GM21390 (cell line): ENCODE measurements at regions not wholly inside any gene's neighbourhood (a gene's known extent, or its start where the extent isn't known, plus 50 kb on each side); places are given as distances from the start of the nearest gene placed in this dataset.
"Not testable (repeated sequence)": the region's sequence is repeated elsewhere in the genome, so short reads cannot be mapped to it uniquely, and the experiment has no call there.

Experiments used
- ATAC-seq: cut with Tn5 transposase; IDR thresholded peaks from one replicate; pipeline ENCODE4 v1.9.1; 2021; ENCODE audit not compliant: unreplicated experiment

GRCh38 chr13:76297331-76297730 is 588.9 kb downstream of the KCTD12 start:
- ATAC-seq = no peak

GRCh38 chr13:76296751-76297150 is 589.5 kb downstream of the KCTD12 start:
- ATAC-seq = no peak

GRCh38 chr13:76295020-76295419 is 591.2 kb downstream of the KCTD12 start:
- ATAC-seq = not testable (repeated sequence)

GRCh38 chr13:76293751-76294150 is 592.5 kb downstream of the KCTD12 start:
- no peak for ATAC-seq

DNA sequence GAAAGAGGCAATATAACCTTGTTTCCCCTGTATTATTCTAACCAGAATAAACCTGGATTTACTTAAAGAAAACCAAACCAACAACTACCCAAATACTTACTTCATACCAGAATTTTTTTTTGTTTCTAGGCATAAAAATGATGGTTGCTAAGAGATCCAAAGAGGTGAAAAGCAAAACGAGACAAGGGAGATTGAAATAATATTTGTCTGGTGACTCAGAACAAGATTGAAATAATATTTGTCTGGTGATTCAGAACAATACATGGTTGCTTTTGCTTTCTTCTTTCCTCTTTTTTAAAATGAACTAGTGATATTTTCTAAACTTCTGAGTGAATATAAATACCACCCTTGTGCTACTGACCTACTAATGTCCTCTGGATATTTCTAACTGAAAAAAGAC is 592.9 kb downstream of the KCTD12 start:
- no peak for ATAC-seq

DNA sequence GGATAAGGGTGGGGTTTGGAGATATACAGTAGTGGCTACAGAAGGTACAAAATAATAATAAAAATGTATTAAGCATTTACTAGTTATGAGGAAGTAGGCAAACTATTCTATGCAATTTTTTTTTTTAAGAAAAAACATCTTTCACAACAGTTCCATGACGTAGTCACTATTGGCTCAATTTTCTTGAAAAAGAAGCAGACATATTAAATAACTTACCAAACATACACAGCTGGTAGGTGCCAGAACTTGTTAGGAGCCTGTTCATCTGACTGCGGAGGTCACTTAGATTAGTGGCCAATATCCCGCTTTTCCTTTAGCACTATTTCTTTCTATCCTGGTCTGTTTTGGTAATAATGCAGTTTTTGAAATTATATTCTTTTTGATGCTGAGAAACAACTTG is 593.5 kb downstream of the KCTD12 start:
- ATAC-seq = no peak

DNA sequence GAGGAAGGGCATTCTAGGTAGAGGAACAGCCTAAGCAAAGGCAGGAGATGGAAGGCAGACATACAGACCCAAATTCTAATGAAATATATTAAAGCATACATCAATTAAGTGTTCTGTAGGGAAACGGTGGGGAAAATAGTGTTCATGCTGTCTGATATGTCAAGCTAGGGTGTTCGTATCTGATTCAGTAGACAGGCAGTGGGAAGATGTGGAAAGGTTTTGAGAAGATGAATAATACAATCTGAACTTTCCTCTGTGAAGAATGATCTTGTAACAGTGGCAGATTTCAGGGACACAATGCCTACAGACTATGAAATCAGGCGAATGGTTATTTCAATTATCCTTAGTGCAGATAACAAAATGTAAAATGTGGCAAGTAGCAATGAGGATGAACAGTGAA is 594.2 kb downstream of the KCTD12 start:
- ATAC-seq = no peak

DNA sequence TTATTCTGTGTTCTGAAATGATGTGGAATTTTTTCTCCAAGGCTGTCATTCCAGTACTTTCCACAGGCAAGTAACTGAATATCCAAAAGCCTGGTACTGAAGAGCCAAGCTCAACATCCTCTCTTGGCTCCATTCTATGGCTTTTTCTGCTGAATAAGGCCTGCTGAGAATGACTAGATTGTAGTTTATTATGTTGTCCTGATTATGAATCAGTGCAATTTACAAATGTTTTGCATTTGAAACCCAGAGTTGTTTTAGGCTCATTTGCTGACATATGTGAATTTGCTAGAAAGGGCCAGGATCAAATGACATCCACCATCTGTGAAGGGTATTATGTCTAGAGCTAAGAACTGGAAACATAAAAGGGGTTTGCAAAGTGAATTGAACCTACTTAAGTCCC is 596.6 kb downstream of the KCTD12 start:
- ATAC-seq = no peak

- no peak for ATAC-seq
These were observed 600.0 kb downstream of the KCTD12 start for GRCh38 chr13:76286178-76286577.

- ATAC-seq = no peak
These were observed 600.7 kb downstream of the KCTD12 start for GRCh38 chr13:76285463-76285862.

- not testable (repeated sequence) for ATAC-seq
These were observed 606.4 kb downstream of the KCTD12 start for GRCh38 chr13:76279766-76280165.

DNA sequence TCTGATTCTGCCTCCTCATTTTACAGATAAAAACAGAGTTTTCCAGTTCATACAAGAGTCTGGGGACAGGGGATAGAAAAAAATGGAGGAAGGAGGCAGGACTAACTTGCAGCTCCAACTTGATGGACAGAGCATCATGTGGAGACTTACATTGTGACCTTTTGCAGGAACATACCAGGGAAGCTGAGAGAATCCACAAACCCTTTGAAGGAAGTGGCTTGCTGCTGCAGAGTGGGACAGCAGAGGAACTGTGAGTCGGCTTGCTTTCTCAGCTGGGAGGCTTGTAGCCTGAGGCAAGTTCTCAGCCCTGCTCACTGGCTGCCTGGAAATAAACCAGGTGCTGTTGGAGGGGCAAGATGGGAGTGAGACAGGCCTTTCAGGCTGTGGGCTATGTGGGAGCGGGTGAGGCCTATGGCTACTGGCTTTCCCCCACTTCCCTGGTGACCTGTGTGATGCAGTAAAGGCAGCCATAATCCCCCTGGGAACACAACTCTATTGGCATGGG is 614.4 kb downstream of the KCTD12 start:
- ATAC-seq = no peak

DNA sequence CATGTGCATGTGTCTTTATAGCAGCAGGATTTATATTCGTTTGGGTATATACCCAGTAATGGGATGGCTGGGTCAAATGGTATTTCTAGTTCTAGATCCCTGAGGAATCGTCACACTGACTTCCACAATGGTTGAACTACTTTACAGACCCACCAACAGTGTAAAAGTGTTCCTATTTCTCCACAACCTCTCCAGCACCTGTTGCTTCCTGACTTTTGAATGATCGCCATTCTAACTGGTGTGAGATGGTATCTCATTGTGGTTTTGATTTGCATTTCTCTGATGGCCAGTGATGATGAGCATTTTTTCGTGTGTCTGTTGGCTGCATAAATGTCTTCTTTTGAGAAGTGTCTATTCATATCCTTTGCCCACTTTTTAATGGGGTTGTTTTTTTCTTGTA is 617.9 kb downstream of the KCTD12 start:
- ATAC-seq = not testable (repeated sequence)

DNA sequence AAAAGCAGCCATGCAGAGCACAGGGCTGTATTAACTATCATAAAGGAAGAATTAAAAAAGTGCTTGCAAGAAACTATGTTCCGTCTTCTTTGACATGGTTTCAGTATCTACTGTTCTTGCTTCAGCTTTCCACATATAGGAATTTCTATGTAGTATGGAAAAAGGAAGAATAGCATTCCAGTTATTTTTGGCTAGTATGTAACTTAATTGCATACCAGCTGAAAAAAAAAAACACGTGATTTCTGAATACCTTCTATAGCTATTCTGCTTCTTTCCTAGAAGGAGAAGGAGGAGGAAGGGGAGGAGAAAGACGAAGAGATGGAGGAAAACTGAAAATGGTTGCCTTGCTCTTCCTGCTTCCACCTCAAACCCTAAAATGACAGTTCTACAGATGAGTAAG is 619.0 kb downstream of the KCTD12 start:
- ATAC-seq = no peak

GRCh38 chr13:76266561-76266960 is 619.6 kb downstream of the KCTD12 start:
- ATAC-seq = no peak

GRCh38 chr13:76250211-76250610 is 614.1 kb downstream of the LMO7 start:
- ATAC-seq = no peak

DNA sequence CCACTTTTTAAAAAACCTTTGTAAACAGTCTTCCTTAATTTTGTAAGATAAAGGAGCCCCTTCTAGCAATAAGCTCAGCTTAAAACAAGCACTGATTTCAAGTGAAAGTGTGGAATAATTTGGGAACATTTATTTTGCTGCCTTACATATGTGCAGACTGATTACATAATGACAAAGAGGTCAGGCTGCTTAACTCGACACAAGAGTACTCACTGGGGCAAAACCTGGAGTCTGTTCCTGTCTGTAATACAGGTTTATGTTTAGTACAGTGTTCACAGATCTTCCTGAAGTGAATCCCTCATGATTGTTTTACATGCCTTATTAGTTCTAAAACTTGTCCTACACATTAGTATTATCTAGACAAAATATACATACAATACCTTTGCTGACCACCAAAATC is 609.8 kb downstream of the LMO7 start:
- ATAC-seq = no peak

GRCh38 chr13:76245211-76245610 is 609.1 kb downstream of the LMO7 start:
- no peak for ATAC-seq

DNA sequence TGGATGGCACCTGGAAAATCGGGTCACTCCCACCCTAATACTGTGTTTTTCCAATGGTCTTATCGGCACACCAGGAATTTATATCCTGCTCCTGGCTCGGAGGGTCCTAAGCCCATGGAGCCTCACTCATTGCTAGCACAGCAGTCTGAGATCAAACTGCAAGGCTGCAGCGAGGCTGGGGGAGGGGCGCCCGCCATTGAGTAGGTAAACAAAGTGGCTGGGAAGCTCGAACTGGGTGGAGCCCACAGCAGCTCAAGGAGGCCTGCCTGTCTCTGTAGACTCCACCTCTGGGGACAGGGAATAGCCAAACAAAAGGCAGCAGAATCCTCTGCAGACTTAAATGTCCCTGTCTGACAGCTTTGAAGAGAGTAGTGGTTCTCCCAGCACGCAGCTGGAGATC is 607.0 kb downstream of the LMO7 start:
- not testable (repeated sequence) for ATAC-seq

DNA sequence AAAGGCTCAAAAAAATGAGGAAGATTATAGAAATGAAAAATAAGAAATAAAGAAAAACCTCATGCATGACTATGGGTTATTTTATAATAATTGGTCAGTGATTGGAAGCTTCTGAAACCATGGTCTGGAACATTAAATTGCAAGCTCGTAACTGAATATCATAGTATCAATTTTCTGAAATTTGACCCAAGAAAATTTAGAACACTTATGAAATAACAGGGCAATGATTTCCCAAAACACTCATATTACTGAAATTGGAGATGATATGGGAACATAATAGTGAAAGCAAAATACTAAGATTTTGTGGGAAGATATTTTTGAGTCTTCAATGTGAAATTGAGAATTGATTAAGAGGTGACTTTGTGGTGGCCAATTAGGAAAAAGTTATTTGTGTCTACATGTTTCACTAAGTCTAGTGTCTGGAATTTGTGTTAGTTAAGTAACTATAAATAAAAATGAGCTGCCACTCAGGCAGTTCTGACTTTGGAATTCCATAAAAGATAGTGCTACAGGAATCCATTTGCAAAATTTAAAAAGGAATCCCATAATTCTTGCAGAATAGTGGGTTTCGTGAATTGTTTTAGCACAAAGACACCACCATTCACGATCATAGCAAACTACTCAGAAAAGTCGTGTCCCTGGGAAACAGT is 603.0 kb downstream of the LMO7 start:
- no peak for ATAC-seq

- no peak for ATAC-seq
These were observed 595.5 kb downstream of the LMO7 start for GRCh38 chr13:76231522-76232167.

DNA sequence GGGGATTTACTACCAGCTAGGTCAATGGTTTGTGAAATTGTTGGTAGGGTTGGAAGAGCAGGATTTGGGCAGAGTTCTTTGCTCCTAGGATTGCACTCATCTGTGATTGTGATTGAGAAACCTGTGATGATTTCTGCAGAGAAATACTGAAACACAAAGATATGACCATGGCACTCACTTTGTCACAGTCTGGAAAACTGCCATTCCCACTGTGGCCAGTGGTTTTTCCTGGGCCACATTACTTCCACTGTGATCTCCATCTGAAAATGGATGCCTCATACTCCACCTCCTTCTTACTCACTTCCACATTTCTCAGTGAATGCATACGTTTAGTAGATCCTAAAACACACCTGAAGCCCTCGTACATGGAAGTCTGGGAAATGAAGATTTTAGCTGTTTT is 593.2 kb downstream of the LMO7 start:
- no peak for ATAC-seq

DNA sequence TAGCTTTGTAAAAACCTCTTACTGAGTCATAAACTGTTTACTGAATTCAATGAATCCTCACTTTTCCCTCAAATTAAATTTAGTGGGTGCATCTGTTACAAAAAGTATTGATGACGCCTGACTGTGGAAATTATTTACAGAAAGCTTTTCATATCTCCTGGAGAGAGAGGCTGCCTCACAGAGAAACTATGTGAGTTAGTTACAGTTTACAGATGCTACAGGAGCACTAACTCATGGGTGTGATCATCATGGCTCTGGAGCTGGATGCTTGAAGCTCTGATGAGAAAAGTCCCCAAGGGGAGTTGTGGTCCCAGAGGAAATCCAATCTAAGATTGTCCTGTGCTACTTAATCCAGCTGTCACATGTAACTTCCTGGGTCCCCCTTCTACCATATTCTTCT is 590.8 kb downstream of the LMO7 start:
- ATAC-seq = no peak
